HG02870 (cell line): ENCODE measurements at regions not wholly inside any gene's neighbourhood (a gene's known extent, or its start where the extent isn't known, plus 50 kb on each side); places are given as distances from the start of the nearest gene placed in this dataset.
"Not testable (repeated sequence)": the region's sequence is repeated elsewhere in the genome, so short reads cannot be mapped to it uniquely, and the experiment has no call there.

Experiments
- ATAC-seq: cut with Tn5 transposase; IDR thresholded peaks from one replicate; pipeline ENCODE4 v1.9.1; 2021; ENCODE audit warnings: mild to moderate bottlenecking, moderate library complexity; ENCODE audit not compliant: unreplicated experiment

GRCh38 chr7:125074141-125074540 lies 144.5 kb upstream of the POT1 start:
- ATAC-seq: no peak

DNA sequence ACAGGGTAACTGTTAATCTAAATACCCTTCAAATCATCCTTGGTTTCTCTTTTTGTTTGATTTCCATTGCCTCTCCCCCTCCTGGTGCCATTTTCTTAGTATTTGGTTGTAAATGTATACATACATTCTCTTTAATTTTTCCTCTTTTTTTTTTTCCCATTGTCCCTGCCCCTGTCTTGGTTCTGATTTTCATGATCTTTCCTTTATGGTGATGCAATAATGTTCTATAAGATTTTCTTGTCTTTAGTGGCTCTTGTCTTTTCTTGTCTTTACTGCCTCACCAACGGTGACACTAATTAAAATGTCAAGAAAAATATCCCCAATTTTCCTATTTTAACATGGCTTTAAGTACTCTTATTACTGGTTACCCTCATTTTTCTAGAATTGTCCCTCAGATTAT lies 135.9 kb upstream of the POT1 start:
- no peak for ATAC-seq

GRCh38 chr7:125065001-125065400 lies 135.4 kb upstream of the POT1 start:
- ATAC-seq: no peak

GRCh38 chr7:125061776-125062397 lies 132.3 kb upstream of the POT1 start:
- peak; percentile 99 for ATAC-seq

- not testable (repeated sequence) for ATAC-seq
Observed at GRCh38 chr7:125061083-125061745, 131.6 kb upstream of the POT1 start.

GRCh38 chr7:125059861-125060456 lies 130.3 kb upstream of the POT1 start:
- no peak for ATAC-seq

DNA sequence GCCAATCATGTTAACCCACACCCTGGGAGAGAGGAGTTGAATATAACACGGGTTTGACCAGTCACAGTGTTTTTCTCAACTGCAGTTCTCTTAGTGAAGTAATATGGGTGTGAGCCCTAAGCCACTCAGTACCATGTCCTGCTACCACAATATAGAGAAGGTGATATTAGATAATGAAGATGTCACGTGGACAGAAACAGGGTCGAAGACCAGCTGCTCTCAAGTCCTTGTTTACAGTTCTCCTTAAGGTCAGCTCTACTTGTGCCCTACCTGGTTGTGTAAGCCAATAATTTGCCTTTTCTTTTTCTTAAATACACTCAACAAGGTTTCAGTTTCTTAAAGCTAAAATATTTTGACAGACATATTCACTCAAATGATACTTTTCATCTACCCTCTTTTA lies 128.3 kb upstream of the POT1 start:
- no peak for ATAC-seq

GRCh38 chr7:125055376-125055775 lies 125.8 kb upstream of the POT1 start:
- no peak for ATAC-seq

GRCh38 chr7:125046767-125047166 lies 117.1 kb upstream of the POT1 start:
- ATAC-seq: no peak

DNA sequence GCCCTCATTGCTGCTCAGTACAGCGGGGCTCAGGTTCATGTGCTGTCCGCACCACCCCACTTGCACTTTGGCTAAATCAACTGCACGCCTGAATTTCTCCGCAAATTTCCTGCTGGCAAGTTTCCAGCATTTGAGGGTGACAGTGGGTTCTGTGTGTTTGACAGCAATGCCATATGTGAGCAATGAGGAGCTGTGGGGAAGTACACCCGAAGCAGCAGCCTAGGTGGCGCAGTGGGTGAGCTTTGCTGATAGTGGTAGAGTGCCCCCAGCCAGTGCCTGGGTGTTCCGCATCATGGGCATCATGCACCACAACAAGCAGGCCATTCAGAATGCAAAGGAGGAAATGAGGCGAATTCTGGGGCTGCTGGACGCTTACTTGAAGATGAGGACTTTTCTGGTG lies 103.9 kb upstream of the POT1 start:
- no peak for ATAC-seq

DNA sequence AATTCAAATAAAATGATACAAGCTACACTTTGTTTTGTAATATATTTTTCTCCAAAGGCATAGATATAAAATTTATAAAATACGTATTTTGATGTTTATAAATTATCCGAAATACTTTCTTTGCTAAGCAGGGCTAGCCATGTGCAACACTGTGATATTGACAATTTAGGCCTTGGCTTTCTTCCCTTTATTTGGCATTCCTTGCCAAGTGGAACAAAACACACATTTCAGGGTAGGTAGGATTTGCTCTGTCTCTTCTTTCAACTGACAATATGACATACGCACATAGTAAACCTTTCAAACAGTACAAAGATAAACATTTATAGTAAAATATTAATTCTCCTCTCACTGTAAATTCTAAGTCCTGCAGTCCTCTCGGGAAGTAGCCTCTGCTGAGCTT lies 103.3 kb upstream of the POT1 start:
- ATAC-seq: no peak

DNA sequence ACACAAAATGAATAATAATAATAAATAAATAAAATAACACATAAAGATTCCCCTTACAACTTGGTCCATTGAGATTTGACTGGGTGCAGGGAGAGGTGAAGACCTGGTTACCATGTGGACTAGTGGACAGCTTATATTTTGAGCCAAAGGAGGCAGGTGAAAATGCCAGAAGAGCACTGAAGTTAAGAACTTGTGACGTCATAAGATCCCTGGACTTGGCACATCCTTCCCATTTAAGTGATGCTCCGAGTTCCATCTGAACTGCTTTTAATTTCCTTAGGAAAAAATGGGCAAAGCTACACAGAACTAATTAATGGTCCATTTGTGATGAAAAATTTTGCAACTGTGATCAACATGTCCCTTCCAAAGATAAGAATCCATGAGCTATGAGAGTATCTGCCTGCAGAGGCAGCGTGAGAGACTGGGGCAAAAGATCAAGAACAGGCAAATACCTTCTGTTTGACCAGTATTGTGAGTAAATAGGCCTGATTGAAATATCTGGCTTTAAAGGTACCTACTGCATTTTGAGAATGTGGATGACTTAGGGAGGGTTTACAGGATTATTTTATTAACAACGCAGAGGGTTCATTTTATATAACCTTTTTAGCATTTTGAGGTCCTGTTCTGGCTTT lies 101.2 kb upstream of the POT1 start:
- ATAC-seq: no peak

GRCh38 chr7:125025620-125026019 lies 96.0 kb upstream of the POT1 start:
- no peak for ATAC-seq

DNA sequence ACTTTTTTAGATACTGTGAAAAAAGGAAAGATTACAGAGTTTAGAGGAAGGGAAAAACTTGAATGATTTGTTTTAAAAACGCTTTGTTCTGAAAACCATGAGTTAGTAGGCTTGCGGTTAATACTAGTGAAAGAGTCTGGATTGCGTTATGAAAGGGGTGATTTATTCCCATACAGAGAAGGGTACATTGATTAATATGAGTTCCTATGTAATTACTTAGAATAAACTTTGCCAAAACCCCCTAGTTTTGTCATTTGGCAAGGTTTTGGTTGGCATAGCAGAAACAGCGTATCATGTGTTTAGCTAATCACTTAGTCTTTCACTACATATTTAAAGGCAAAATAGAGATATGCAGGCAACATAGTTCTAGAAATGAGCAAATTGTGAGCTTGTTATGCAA lies 91.2 kb upstream of the POT1 start:
- ATAC-seq: no peak

DNA sequence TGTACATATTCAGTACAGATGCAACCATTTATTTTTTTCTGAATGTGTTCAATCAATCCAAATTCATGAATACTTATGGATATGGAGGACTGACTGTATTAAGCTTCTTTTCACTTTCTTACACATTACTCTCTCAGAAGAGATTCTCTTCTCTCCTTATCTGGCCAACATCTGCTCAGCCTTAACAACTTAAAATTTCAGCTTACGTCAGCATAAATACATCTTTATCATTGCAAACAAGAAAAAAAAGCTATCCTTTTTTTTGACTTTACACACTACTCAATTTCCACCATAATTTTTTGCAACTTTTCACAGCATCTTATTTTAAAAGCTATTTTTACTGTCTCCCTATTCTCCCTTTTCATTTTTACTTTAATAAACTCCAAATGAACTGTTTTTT lies 80.9 kb upstream of the POT1 start:
- ATAC-seq: no peak

- no peak for ATAC-seq
Observed at GRCh38 chr7:124996778-124997177, 67.2 kb upstream of the POT1 start.

GRCh38 chr7:124992851-124993562 lies 63.4 kb upstream of the POT1 start:
- ATAC-seq: no peak

DNA sequence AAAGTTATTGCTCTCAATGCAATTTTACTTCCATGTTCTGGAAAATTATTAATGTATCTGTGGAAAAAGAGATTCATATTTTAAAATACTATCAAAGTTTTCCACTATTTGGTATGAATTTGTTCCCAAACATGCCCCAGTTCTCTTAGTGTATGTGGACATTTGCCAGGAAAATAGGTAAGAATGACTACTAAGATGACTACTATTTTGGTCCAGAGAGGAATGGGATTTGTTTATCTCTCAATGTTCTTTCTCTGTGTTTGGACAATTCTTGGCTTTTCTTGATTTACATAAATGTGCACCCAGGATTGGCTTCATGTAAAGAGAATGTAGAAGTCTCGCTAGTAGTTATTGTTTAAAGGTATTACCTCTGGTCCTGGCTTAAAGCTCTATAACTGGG lies 60.3 kb upstream of the POT1 start:
- no peak for ATAC-seq
